HL-60 (cell line): ENCODE measurements at regions not wholly inside any gene's neighbourhood (a gene's known extent, or its start where the extent isn't known, plus 50 kb on each side); places are given as distances from the start of the nearest gene placed in this dataset.

Source experiments
- CTCF ChIP-seq: IDR thresholded peaks from one replicate; pipeline ENCODE4 v1.5.1; 2011; ENCODE audit warnings: low read length, control low read depth, inconsistent platforms; ENCODE audit not compliant: insufficient read depth
- POLR2AphosphoS5 ChIP-seq: IDR thresholded peaks from 2 replicates; pipeline ENCODE4 v1.6.1; 2012; ENCODE audit warnings: low read depth
- REST ChIP-seq: IDR thresholded peaks from 2 replicates; pipeline ENCODE4 v1.6.1; 2012; ENCODE audit warnings: low read depth; ENCODE audit not compliant: insufficient replicate concordance

- TF ChIP-seq REST (no peak), CTCF (no peak), POLR2AphosphoS5 (no peak)
These were observed 697.2 kb downstream of the USP25 start for GRCh38 chr21:16426936-16427335.
